GM12878 (cell line): ENCODE measurements at regions not wholly inside any gene's neighbourhood (a gene's known extent, or its start where the extent isn't known, plus 50 kb on each side); places are given as distances from the start of the nearest gene placed in this dataset.

Source experiments
- BHLHE40 ChIP-seq, 2 experiments: fragments of 450-650 bp in 1 of 2; IDR thresholded peaks; 2 replicates each; pipeline ENCODE4 v1.6.1; 2011 to 2017; ENCODE audit warnings: low read depth in 2 of 2, borderline replicate concordance in 1 of 2, improper control_type of control experiment in 1 of 2, low read length in 1 of 2, mild to moderate bottlenecking in 1 of 2
- GABPA ChIP-seq: IDR thresholded peaks from 2 replicates; pipeline ENCODE4 v1.6.1; 2014; ENCODE audit warnings: antibody characterized with exemption, low read depth, mild to moderate bottlenecking, inconsistent platforms
- JUND ChIP-seq: IDR thresholded peaks from 2 replicates; pipeline ENCODE4 v1.6.1; 2012; ENCODE audit warnings: low read depth, mild to moderate bottlenecking, low read length, improper control_type of control experiment, moderate library complexity
- NFYB ChIP-seq: IDR thresholded peaks from 2 replicates; pipeline ENCODE4 v1.6.1; 2011; ENCODE audit warnings: low read depth, mild to moderate bottlenecking, low read length, improper control_type of control experiment, moderate library complexity; ENCODE audit not compliant: insufficient read depth
- NR2F1 ChIP-seq: fragments of 450-650 bp; conservative IDR thresholded peaks from 2 replicates; pipeline ENCODE4 v1.6.1; 2017; ENCODE audit warnings: mild to moderate bottlenecking
- NRF1 ChIP-seq: conservative IDR thresholded peaks from 2 replicates; pipeline ENCODE4 v1.6.1; 2011; ENCODE audit warnings: mild to moderate bottlenecking, low read depth, low read length, improper control_type of control experiment
- PML ChIP-seq: IDR thresholded peaks from 2 replicates; pipeline ENCODE4 v1.6.1; 2012; ENCODE audit warnings: low read length, inconsistent platforms
- POLR2A ChIP-seq: IDR thresholded peaks from 2 replicates; pipeline ENCODE4 v1.6.1; 2011; ENCODE audit warnings: low read depth, mild to moderate bottlenecking, low read length
- POLR2AphosphoS5 ChIP-seq: IDR thresholded peaks from 2 replicates; pipeline ENCODE4 v1.6.1; 2011; ENCODE audit warnings: mild to moderate bottlenecking, low read length, inconsistent platforms
- SIN3A ChIP-seq: IDR thresholded peaks from 2 replicates; pipeline ENCODE4 v1.6.1; 2012; ENCODE audit warnings: low read depth, low read length, improper control_type of control experiment
- SMC3 ChIP-seq: IDR thresholded peaks from 2 replicates; pipeline ENCODE4 v1.6.1; 2011; ENCODE audit warnings: low read length, improper control_type of control experiment, borderline replicate concordance
- TF ChIP-seq, protein P1 (sequence below): IDR thresholded peaks from 2 replicates; pipeline ENCODE4 v1.6.1; 2011; ENCODE audit warnings: mild to moderate bottlenecking, low read depth, low read length, moderate library complexity; ENCODE audit not compliant: insufficient replicate concordance
- TF ChIP-seq, protein P2 (sequence below): IDR thresholded peaks from 2 replicates; pipeline ENCODE4 v1.6.1; 2012; ENCODE audit warnings: low read length, inconsistent platforms
- TF ChIP-seq, protein P3 (sequence below), 3 experiments: IDR thresholded peaks in 2 of 3; conservative IDR thresholded peaks in 1 of 3; 2 replicates each; pipeline ENCODE4 v1.5.1; 2011; ENCODE audit warnings: low read depth in 3 of 3, low read length in 3 of 3, mild to moderate bottlenecking in 3 of 3, control low read depth in 2 of 3, moderate library complexity in 2 of 3, inconsistent platforms in 1 of 3, mixed read lengths in 1 of 3; ENCODE audit not compliant: control insufficient read depth in 2 of 3, insufficient read depth in 1 of 3; ENCODE audit errors: extremely low read depth in 1 of 3

GRCh38 chr5:155982354-155982753 lies 344.6 kb upstream of the SGCD start:
- TF ChIP-seq POLR2A (no peak), NFYB (no peak), JUND (no peak), POLR2AphosphoS5 (no peak), NR2F1 (no peak), NRF1 (no peak), PML (no peak), SIN3A (no peak), BHLHE40 (IDR thresholded peaks at IDR 0.05; ENCODE audit: borderline replicate concordance in 1 of 2, low read depth in 2 of 2, low read length in 1 of 2) (no peak), SMC3 (no peak), GABPA (no peak)
- TF ChIP-seq, protein P1, sequence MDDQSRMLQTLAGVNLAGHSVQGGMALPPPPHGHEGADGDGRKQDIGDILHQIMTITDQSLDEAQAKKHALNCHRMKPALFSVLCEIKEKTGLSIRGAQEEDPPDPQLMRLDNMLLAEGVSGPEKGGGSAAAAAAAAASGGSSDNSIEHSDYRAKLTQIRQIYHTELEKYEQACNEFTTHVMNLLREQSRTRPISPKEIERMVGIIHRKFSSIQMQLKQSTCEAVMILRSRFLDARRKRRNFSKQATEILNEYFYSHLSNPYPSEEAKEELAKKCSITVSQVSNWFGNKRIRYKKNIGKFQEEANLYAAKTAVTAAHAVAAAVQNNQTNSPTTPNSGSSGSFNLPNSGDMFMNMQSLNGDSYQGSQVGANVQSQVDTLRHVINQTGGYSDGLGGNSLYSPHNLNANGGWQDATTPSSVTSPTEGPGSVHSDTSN: no peak
- TF ChIP-seq, protein P2, sequence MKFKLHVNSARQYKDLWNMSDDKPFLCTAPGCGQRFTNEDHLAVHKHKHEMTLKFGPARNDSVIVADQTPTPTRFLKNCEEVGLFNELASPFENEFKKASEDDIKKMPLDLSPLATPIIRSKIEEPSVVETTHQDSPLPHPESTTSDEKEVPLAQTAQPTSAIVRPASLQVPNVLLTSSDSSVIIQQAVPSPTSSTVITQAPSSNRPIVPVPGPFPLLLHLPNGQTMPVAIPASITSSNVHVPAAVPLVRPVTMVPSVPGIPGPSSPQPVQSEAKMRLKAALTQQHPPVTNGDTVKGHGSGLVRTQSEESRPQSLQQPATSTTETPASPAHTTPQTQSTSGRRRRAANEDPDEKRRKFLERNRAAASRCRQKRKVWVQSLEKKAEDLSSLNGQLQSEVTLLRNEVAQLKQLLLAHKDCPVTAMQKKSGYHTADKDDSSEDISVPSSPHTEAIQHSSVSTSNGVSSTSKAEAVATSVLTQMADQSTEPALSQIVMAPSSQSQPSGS: no peak
- TF ChIP-seq, protein P3, sequence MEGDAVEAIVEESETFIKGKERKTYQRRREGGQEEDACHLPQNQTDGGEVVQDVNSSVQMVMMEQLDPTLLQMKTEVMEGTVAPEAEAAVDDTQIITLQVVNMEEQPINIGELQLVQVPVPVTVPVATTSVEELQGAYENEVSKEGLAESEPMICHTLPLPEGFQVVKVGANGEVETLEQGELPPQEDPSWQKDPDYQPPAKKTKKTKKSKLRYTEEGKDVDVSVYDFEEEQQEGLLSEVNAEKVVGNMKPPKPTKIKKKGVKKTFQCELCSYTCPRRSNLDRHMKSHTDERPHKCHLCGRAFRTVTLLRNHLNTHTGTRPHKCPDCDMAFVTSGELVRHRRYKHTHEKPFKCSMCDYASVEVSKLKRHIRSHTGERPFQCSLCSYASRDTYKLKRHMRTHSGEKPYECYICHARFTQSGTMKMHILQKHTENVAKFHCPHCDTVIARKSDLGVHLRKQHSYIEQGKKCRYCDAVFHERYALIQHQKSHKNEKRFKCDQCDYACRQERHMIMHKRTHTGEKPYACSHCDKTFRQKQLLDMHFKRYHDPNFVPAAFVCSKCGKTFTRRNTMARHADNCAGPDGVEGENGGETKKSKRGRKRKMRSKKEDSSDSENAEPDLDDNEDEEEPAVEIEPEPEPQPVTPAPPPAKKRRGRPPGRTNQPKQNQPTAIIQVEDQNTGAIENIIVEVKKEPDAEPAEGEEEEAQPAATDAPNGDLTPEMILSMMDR (IDR thresholded peaks at IDR 0.05 in 2 of 3, conservative IDR thresholded peaks at IDR 0.05 in 1 of 3; ENCODE audit: control insufficient read depth in 2 of 3, extremely low read depth in 1 of 3, insufficient read depth in 1 of 3, low read depth in 3 of 3, low read length in 3 of 3): no peak
